Prostate gland (tissue), 2 donors: ENCODE measurements at regions not wholly inside any gene's neighbourhood (a gene's known extent, or its start where the extent isn't known, plus 50 kb on each side); places are given as distances from the start of the nearest gene placed in this dataset.

ENCODE experiments used
- DNase-seq: peaks from one replicate; pipeline ENCODE4 v3.0.0-alpha.2; 2019; ENCODE audit warnings: low spot score
- H3K27ac ChIP-seq, 2 donors: fragments of 200-600 bp; sonication (generic); 2 replicates each; pipeline ENCODE4 v1.5.1; 2017 to 2019
- H3K27me3 ChIP-seq: fragments of 200-600 bp; sonication (generic); replicated peaks from 2 replicates; pipeline ENCODE4 v1.5.1; 2019; ENCODE audit not compliant: insufficient read depth
- H3K36me3 ChIP-seq, 2 donors: fragments of 200-600 bp; sonication (generic); 1 replicate in 1 of 2; 2 replicates in 1 of 2; pipeline versions ENCODE4 v1.5.1 to v1.8.1; 2017 to 2019
- H3K4me1 ChIP-seq: fragments of 200-600 bp; sonication (generic); replicated peaks from 2 replicates; pipeline ENCODE4 v1.5.1; 2019
- H3K4me3 ChIP-seq, 2 donors: fragments of 200-600 bp; sonication (generic); 2 replicates each; pipeline ENCODE4 v1.5.1; 2017 to 2019
- H3K9me3 ChIP-seq: fragments of 200-600 bp; sonication (generic); 2 replicates; pipeline ENCODE4 v1.5.1; 2017
- CTCF ChIP-seq, 4 experiments: fragments of 200-600 bp in 2 of 4; fragments of 450-650 bp in 2 of 4; sonication (generic) in 2 of 4; IDR thresholded peaks; 1 replicate in 3 of 4; 2 replicates in 1 of 4; pipeline ENCODE4 v1.5.1; 2016 to 2019; ENCODE audit warnings: antibody characterized with exemption in 4 of 4, mild to moderate bottlenecking in 2 of 4, moderate library complexity in 2 of 4
- POLR2A ChIP-seq: fragments of 450-650 bp; IDR thresholded peaks from one replicate; pipeline ENCODE4 v1.6.1; 2016; ENCODE audit warnings: antibody characterized with exemption, mild to moderate bottlenecking
- POLR2AphosphoS5 ChIP-seq: sonication (generic); formaldehyde crosslinking; IDR thresholded peaks from one replicate; pipeline ENCODE4 v1.6.1; 2017; ENCODE audit warnings: antibody characterized with exemption
- WGBS: methylation state at CpG from one replicate; pipeline ENCODE4 v1.1.5; 2018; 5-methylcytosine and 5-hydroxymethylcytosine counted together
- intact Hi-C: fragments of 100-400 bp; cut with DNase I; formaldehyde crosslinking; loops from one replicate; pipeline ENCODE4 v1.14.2; 2022

DNA sequence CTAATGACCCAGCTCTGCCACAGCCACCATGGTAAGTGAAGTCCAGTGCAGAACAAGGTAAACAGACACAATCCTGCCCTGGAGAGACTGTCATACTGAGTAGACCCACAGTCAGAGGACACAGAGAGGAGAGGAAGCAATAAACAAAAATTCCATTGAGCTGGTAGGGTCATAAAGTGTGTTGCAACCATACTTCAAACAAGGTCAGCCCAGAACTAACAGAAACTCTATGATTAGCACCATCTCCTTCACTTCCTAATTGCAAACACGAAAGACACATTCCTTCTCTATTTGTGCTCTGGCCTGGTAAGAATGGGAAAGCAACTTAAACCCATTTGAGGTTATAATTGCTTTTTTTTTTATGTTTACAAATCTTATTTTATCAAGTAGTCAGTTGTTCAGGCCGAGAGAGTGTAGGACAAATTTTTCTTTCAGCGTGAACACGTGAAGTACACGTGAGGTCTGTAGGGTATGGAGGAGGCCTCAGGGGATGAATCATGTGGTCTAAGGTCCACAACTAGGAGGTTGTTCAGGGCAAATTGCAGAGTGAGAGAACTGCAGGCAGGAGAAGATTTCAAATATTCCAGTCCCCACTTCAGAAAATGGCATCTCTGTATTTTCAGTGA lies 71.4 kb upstream of the GLS start:
- TF ChIP-seq POLR2AphosphoS5 (no peak), POLR2A (no peak), CTCF (IDR thresholded peaks at IDR 0.05) (no peak)
- intact Hi-C loops, result loop anchor here (10.0 kb wide), 2 partner anchors 274 to 434 kb away; partner anchors contain the start of gene NEMP2
- Histone ChIP-seq H3K9me3 (no peaks in the 10 kb centered on the region), H3K36me3 (no peaks in the 10 kb centered on the region), H3K4me1 (no peaks in the 10 kb centered on the region), H3K27ac (no peak overlapping the region), H3K4me3 (no peak overlapping the region), H3K27me3 (no peaks in the 10 kb centered on the region)
- DNase-seq, result no peak
- 84% methylated on average over 5 of the region's 5 CpGs for WGBS

DNA sequence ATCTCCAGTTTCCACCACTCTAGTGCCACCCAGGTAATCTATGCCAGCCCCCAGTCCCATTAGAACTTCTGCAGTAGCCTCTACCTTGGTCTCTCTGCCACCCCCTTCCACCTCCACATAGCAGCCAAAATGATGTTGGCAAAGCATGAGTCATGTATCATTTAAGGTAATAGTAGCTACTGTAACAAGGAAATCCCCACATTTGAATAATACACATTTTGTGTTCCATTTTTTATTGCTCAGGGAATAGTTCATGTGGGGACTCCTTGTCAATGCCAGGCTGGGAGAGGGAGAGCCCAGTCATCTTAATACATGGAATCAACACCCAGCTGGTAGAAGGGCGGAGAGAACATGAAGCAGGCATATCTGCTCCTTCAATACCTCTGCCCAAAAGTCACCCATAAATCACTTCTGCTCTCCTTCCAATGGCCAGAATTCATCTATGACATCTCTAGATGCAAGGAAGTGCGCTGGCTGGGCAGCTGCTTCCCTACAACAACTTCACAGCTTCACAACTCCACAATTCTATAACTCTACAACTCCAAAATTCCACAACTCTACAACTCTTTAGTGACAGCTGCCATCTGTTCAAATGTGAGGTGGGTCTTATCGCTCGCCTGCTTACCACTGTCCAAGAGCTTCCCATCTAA lies 70.6 kb upstream of the GLS start:
- intact Hi-C loops, result loop anchor here (10.0 kb wide), 2 partner anchors 275 to 435 kb away; partner anchors contain the start of gene NEMP2
- WGBS, result 94% methylated on average over 4 of the region's 4 CpGs
- no peaks in the 10 kb centered on the region for H3K4me1 ChIP-seq
- H3K27me3 ChIP-seq, result no peaks in the 10 kb centered on the region
- DNase-seq, result no peak
- H3K36me3 ChIP-seq, result no peaks in the 10 kb centered on the region
- no peak overlapping the region for H3K27ac ChIP-seq
- TF ChIP-seq CTCF (IDR thresholded peaks at IDR 0.05) (no peak), POLR2A (no peak), POLR2AphosphoS5 (no peak)
- no peak overlapping the region for H3K4me3 ChIP-seq
- no peaks in the 10 kb centered on the region for H3K9me3 ChIP-seq

GRCh38 chr2:190810981-190811587 lies 69.5 kb upstream of the GLS start:
- H3K27ac ChIP-seq, result no peak overlapping the region
- DNase-seq, result no peak
- no peak for TF ChIP-seq POLR2AphosphoS5
- TF ChIP-seq POLR2A, result no peak
- TF ChIP-seq CTCF (IDR thresholded peaks at IDR 0.05), result no peak
- H3K36me3 ChIP-seq, result no peaks in the 10 kb centered on the region
- H3K27me3 ChIP-seq, result no peaks in the 10 kb centered on the region
- intact Hi-C loops, result no loop called here
- H3K4me3 ChIP-seq, result no peak overlapping the region
- H3K9me3 ChIP-seq, result no peaks in the 10 kb centered on the region
- no peaks in the 10 kb centered on the region for H3K4me1 ChIP-seq
- 73% methylated on average over 5 of the region's 5 CpGs for WGBS

GRCh38 chr2:190811811-190812210 lies 68.8 kb upstream of the GLS start:
- Histone ChIP-seq H3K27ac (no peak overlapping the region), H3K36me3 (no peaks in the 10 kb centered on the region), H3K9me3 (no peaks in the 10 kb centered on the region), H3K27me3 (no peaks in the 10 kb centered on the region), H3K4me3 (no peak overlapping the region), H3K4me1 (no peaks in the 10 kb centered on the region)
- intact Hi-C loops, result no loop called here
- TF ChIP-seq POLR2A (no peak), POLR2AphosphoS5 (no peak), CTCF (IDR thresholded peaks at IDR 0.05) (no peak)
- DNase-seq, result no peak
